ENCODE measurements at regions not wholly inside any gene's neighbourhood (a gene's known extent, or its start where the extent isn't known, plus 50 kb on each side); places are given as distances from the start of the nearest gene placed in this dataset.

DNA sequence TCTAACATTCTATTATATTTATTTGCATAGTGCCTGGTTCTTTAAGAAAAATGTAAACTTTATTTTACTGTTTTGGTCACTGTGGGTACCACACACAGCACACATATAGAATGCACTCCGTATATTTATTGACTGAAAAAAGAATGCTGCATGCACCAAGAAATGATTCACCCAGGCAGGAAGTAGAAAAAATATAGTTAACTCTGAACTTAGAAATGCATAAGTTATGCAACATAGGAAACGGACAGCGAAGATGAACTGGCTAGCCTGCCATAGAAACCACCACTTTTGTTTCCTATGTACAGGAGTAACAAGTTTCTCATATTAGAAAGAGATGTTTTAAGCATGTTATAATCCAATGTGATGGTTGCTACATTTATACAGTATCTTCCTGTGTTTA, 635.8 kb downstream of the DSC3 start:
- no peak overlapping the region for H3K27ac Mint-ChIP-seq
- WGBS (ENCODE audit: insufficient coverage), result no CpG with 5 or more reads among the region's 3 CpGs
- POLR2A ChIA-PET, result no interaction called here

DNA sequence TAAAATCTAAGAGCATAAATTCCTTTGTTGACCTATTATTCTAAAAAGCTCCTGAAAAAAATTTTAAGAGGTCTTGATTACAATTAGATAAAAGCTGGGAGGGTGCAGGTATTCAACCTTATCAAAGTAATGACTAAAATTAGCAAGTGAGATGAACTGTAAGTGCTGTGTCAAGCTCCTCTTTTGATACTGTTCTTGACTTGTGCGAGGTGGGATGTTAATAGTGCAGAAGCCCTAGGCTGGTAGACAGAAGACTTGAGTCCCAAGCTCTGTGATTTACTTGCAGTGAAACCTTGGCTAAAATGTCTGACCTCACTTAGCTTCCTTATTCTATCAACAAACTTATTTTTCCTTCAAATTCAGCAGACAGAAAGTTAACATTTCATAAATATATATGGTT, 637.5 kb downstream of the DSC3 start:
- Histone ChIP-seq H3K4me2 (replicated peaks; ENCODE audit: low read depth, low read length, poor library complexity, severe bottlenecking) (no peak overlapping the region), H3K27ac (ENCODE audit: low read length in 2 of 2) (no peak overlapping the region), H3K4me1 (ENCODE audit: control insufficient read depth in 2 of 2, insufficient read depth in 2 of 2, low read length in 2 of 2) (no peaks in the 10 kb centered on the region), H3K9me3 (ENCODE audit: control extremely low read depth in 1 of 3, control insufficient read depth in 2 of 3, insufficient read depth in 1 of 3, low read length in 2 of 3) (no peaks in the 10 kb centered on the region), H2AFZ (ENCODE audit: insufficient read depth, low read depth, low read length, poor library complexity, severe bottlenecking) (no peak overlapping the region), H3K79me2 (ENCODE audit: control insufficient read depth, insufficient read depth, low read length) (no peaks in the 10 kb centered on the region), H3K36me3 (replicated peaks in 1 of 2; ENCODE audit: control extremely low read depth in 1 of 2, control insufficient read depth in 1 of 2, extremely low read depth in 1 of 2, insufficient read depth in 2 of 2, low read length in 1 of 2) (no peaks in the 10 kb centered on the region), H3K27me3 (replicated peaks in 1 of 4; ENCODE audit: control extremely low read depth in 1 of 4, control insufficient read depth in 3 of 4, insufficient read depth in 4 of 4, low read length in 3 of 4) (no peaks in the 10 kb centered on the region), H4K20me1 (ENCODE audit: control insufficient read depth, insufficient read depth, low read length, poor library complexity, severe bottlenecking) (no peaks in the 10 kb centered on the region), H3K9ac (ENCODE audit: low read length) (no peak overlapping the region), H3K4me3 (ENCODE audit: control extremely low read depth in 1 of 5, extremely low read depth in 1 of 5, insufficient read depth in 1 of 5, low read depth in 2 of 5, low read length in 4 of 5) (no peak overlapping the region)
- ATAC-seq (ENCODE audit: low read depth) (no peak), DNase-seq (no peak)
- intact Hi-C loops (cut with micrococcal nuclease), result no loop called here
- WGBS (ENCODE audit: insufficient coverage), result 100% methylated on average over 1 of the region's 1 CpG
- ChIA-PET POLR2A (no interaction called here), CTCF (no interaction called here)
- no peaks in the 10 kb centered on the region for H3K27me3 Mint-ChIP-seq
- H3K9me3 Mint-ChIP-seq (ENCODE audit: insufficient read depth), result peaks cover 2% of the 10 kb centered on the region
- no peak overlapping the region for H3K4me3 Mint-ChIP-seq
- H3K4me1 Mint-ChIP-seq, result no peaks in the 10 kb centered on the region
- H3K27ac Mint-ChIP-seq, result no peak overlapping the region
- TF ChIP-seq EZH2 (IDR thresholded peaks at IDR 0.05; ENCODE audit: borderline replicate concordance, insufficient read depth, low read depth, low read length, poor library complexity, severe bottlenecking), result no peak
- TF ChIP-seq, protein P1, sequence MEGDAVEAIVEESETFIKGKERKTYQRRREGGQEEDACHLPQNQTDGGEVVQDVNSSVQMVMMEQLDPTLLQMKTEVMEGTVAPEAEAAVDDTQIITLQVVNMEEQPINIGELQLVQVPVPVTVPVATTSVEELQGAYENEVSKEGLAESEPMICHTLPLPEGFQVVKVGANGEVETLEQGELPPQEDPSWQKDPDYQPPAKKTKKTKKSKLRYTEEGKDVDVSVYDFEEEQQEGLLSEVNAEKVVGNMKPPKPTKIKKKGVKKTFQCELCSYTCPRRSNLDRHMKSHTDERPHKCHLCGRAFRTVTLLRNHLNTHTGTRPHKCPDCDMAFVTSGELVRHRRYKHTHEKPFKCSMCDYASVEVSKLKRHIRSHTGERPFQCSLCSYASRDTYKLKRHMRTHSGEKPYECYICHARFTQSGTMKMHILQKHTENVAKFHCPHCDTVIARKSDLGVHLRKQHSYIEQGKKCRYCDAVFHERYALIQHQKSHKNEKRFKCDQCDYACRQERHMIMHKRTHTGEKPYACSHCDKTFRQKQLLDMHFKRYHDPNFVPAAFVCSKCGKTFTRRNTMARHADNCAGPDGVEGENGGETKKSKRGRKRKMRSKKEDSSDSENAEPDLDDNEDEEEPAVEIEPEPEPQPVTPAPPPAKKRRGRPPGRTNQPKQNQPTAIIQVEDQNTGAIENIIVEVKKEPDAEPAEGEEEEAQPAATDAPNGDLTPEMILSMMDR (IDR thresholded peaks at IDR 0.05), result no peak

More for the DNA sequence above, 635.8 kb downstream of the DSC3 start:
- ATAC-seq (ENCODE audit: low read depth), result no peak
- H3K9me3 ChIP-seq (ENCODE audit: control extremely low read depth in 1 of 3, control insufficient read depth in 2 of 3, insufficient read depth in 1 of 3, low read length in 2 of 3), result peaks cover 0 to 2% (median 0%) of the 10 kb centered on the region in 3 donors
- H3K79me2 ChIP-seq (ENCODE audit: control insufficient read depth, insufficient read depth, low read length), result no peaks in the 10 kb centered on the region
- H3K36me3 ChIP-seq (replicated peaks in 1 of 2; ENCODE audit: control extremely low read depth in 1 of 2, control insufficient read depth in 1 of 2, extremely low read depth in 1 of 2, insufficient read depth in 2 of 2, low read length in 1 of 2), result no peaks in the 10 kb centered on the region
- H3K27me3 Mint-ChIP-seq, result no peaks in the 10 kb centered on the region
- TF ChIP-seq, protein P1 (IDR thresholded peaks at IDR 0.05), result no peak
- no peak for TF ChIP-seq EZH2 (IDR thresholded peaks at IDR 0.05; ENCODE audit: borderline replicate concordance, insufficient read depth, low read depth, low read length, poor library complexity, severe bottlenecking)
- CTCF ChIA-PET, result no interaction called here
- H3K4me3 ChIP-seq (ENCODE audit: control extremely low read depth in 1 of 5, extremely low read depth in 1 of 5, insufficient read depth in 1 of 5, low read depth in 2 of 5, low read length in 4 of 5), result no peak overlapping the region
- no peak overlapping the region for H3K4me3 Mint-ChIP-seq
- no peaks in the 10 kb centered on the region for H3K4me1 Mint-ChIP-seq
- no peaks in the 10 kb centered on the region for H3K4me1 ChIP-seq (ENCODE audit: control insufficient read depth in 2 of 2, insufficient read depth in 2 of 2, low read length in 2 of 2)
- no peak overlapping the region for H3K27ac ChIP-seq (ENCODE audit: low read length in 2 of 2)
- no peaks in the 10 kb centered on the region for H3K27me3 ChIP-seq (replicated peaks in 1 of 4; ENCODE audit: control extremely low read depth in 1 of 4, control insufficient read depth in 3 of 4, insufficient read depth in 4 of 4, low read length in 3 of 4)
- peaks cover 5% of the 10 kb centered on the region for H3K9me3 Mint-ChIP-seq (ENCODE audit: insufficient read depth)
- no peaks in the 10 kb centered on the region for H4K20me1 ChIP-seq (ENCODE audit: control insufficient read depth, insufficient read depth, low read length, poor library complexity, severe bottlenecking)
- intact Hi-C loops (cut with micrococcal nuclease), result no loop called here
- H3K4me2 ChIP-seq (replicated peaks; ENCODE audit: low read depth, low read length, poor library complexity, severe bottlenecking), result no peak overlapping the region
- DNase-seq, result no peak
- no peak overlapping the region for H3K9ac ChIP-seq (ENCODE audit: low read length)
- no peak overlapping the region for H2AFZ ChIP-seq (ENCODE audit: insufficient read depth, low read depth, low read length, poor library complexity, severe bottlenecking)

Data from B cell (primary cell).